ENCODE measurements at regions not wholly inside any gene's neighbourhood (a gene's known extent, or its start where the extent isn't known, plus 50 kb on each side); places are given as distances from the start of the nearest gene placed in this dataset.

GRCh38 chr17:51516924-51517323 is 256.6 kb downstream of the UTP18 start:
- H3K4me3 Mint-ChIP-seq, result no peak overlapping the region
- peaks cover 9% of the 10 kb centered on the region for H3K9me3 Mint-ChIP-seq
- ATAC-seq, result no peak
- no peaks in the 10 kb centered on the region for H3K4me1 Mint-ChIP-seq
- H3K27me3 Mint-ChIP-seq, result peaks cover 15% of the 10 kb centered on the region
- no peak overlapping the region for H3K27ac Mint-ChIP-seq
- H3K36me3 Mint-ChIP-seq, result no peaks in the 10 kb centered on the region

GRCh38 chr17:51524524-51524923 is 264.2 kb downstream of the UTP18 start:
- Mint-ChIP-seq H3K27me3 (peaks cover 12% of the 10 kb centered on the region), H3K4me3 (no peak overlapping the region), H3K4me1 (no peaks in the 10 kb centered on the region), H3K27ac (no peak overlapping the region), H3K9me3 (peaks cover 9% of the 10 kb centered on the region), H3K36me3 (no peaks in the 10 kb centered on the region)
- no peak for ATAC-seq

- no peaks in the 10 kb centered on the region for H3K4me1 Mint-ChIP-seq
- no peak overlapping the region for H3K4me3 Mint-ChIP-seq
- peaks cover 12% of the 10 kb centered on the region for H3K27me3 Mint-ChIP-seq
- no peak overlapping the region for H3K27ac Mint-ChIP-seq
- H3K9me3 Mint-ChIP-seq, result peaks cover 9% of the 10 kb centered on the region
- H3K36me3 Mint-ChIP-seq, result no peaks in the 10 kb centered on the region
- ATAC-seq, result no peak
Measured at GRCh38 chr17:51526507-51526906, 266.2 kb downstream of the UTP18 start.

- H3K27ac Mint-ChIP-seq, result no peak overlapping the region
- peaks cover 9% of the 10 kb centered on the region for H3K9me3 Mint-ChIP-seq
- no peak overlapping the region for H3K4me3 Mint-ChIP-seq
- no peaks in the 10 kb centered on the region for H3K4me1 Mint-ChIP-seq
- peaks cover 12% of the 10 kb centered on the region for H3K27me3 Mint-ChIP-seq
- ATAC-seq, result no peak
- H3K36me3 Mint-ChIP-seq, result no peaks in the 10 kb centered on the region
Measured at GRCh38 chr17:51527225-51527982, 267.1 kb downstream of the UTP18 start.

GRCh38 chr17:51528111-51528510 is 267.8 kb downstream of the UTP18 start:
- ATAC-seq, result no peak
- Mint-ChIP-seq H3K4me1 (no peaks in the 10 kb centered on the region), H3K36me3 (no peaks in the 10 kb centered on the region), H3K9me3 (peaks cover 9% of the 10 kb centered on the region), H3K27ac (no peak overlapping the region), H3K4me3 (no peak overlapping the region), H3K27me3 (peaks cover 12% of the 10 kb centered on the region)

GRCh38 chr17:51533219-51533618 is 272.9 kb downstream of the UTP18 start:
- Mint-ChIP-seq H3K27ac (no peak overlapping the region), H3K9me3 (no peaks in the 10 kb centered on the region), H3K36me3 (no peaks in the 10 kb centered on the region), H3K27me3 (no peaks in the 10 kb centered on the region), H3K4me1 (no peaks in the 10 kb centered on the region), H3K4me3 (no peak overlapping the region)
- ATAC-seq, result no peak

GRCh38 chr17:51533821-51534220 is 273.5 kb downstream of the UTP18 start:
- Mint-ChIP-seq H3K27ac (no peak overlapping the region), H3K4me1 (no peaks in the 10 kb centered on the region), H3K9me3 (no peaks in the 10 kb centered on the region), H3K4me3 (no peak overlapping the region), H3K27me3 (no peaks in the 10 kb centered on the region), H3K36me3 (no peaks in the 10 kb centered on the region)
- no peak for ATAC-seq

- H3K9me3 Mint-ChIP-seq, result no peaks in the 10 kb centered on the region
- ATAC-seq, result no peak
- H3K36me3 Mint-ChIP-seq, result no peaks in the 10 kb centered on the region
- no peak overlapping the region for H3K4me3 Mint-ChIP-seq
- H3K27ac Mint-ChIP-seq, result no peak overlapping the region
- H3K27me3 Mint-ChIP-seq, result no peaks in the 10 kb centered on the region
- H3K4me1 Mint-ChIP-seq, result no peaks in the 10 kb centered on the region
Measured at GRCh38 chr17:51536627-51537026, 276.3 kb downstream of the UTP18 start.

- H3K4me1 Mint-ChIP-seq, result no peaks in the 10 kb centered on the region
- ATAC-seq, result no peak
- H3K36me3 Mint-ChIP-seq, result no peaks in the 10 kb centered on the region
- no peaks in the 10 kb centered on the region for H3K9me3 Mint-ChIP-seq
- no peak overlapping the region for H3K27ac Mint-ChIP-seq
- H3K4me3 Mint-ChIP-seq, result no peak overlapping the region
- no peaks in the 10 kb centered on the region for H3K27me3 Mint-ChIP-seq
Measured at GRCh38 chr17:51537996-51538550, 277.7 kb downstream of the UTP18 start.

- Mint-ChIP-seq H3K27ac (no peak overlapping the region), H3K9me3 (no peaks in the 10 kb centered on the region), H3K4me1 (no peaks in the 10 kb centered on the region), H3K4me3 (no peak overlapping the region), H3K36me3 (no peaks in the 10 kb centered on the region), H3K27me3 (peaks cover 6% of the 10 kb centered on the region)
- no peak for ATAC-seq
Measured at GRCh38 chr17:51540151-51540550, 279.8 kb downstream of the UTP18 start.

- Mint-ChIP-seq H3K4me3 (no peak overlapping the region), H3K27ac (no peak overlapping the region), H3K4me1 (no peaks in the 10 kb centered on the region), H3K9me3 (no peaks in the 10 kb centered on the region), H3K36me3 (no peaks in the 10 kb centered on the region), H3K27me3 (peaks cover 6% of the 10 kb centered on the region)
- ATAC-seq, result no peak
Measured at GRCh38 chr17:51541215-51541614, 280.9 kb downstream of the UTP18 start.

GRCh38 chr17:51546114-51546513 is 285.8 kb downstream of the UTP18 start:
- H3K27ac Mint-ChIP-seq, result no peak overlapping the region
- no peaks in the 10 kb centered on the region for H3K4me1 Mint-ChIP-seq
- no peak for ATAC-seq
- peaks cover 6% of the 10 kb centered on the region for H3K27me3 Mint-ChIP-seq
- H3K9me3 Mint-ChIP-seq, result no peaks in the 10 kb centered on the region
- H3K4me3 Mint-ChIP-seq, result no peak overlapping the region
- H3K36me3 Mint-ChIP-seq, result no peaks in the 10 kb centered on the region

GRCh38 chr17:51548125-51548524 is 287.8 kb downstream of the UTP18 start:
- ATAC-seq, result no peak
- Mint-ChIP-seq H3K9me3 (no peaks in the 10 kb centered on the region), H3K27ac (no peak overlapping the region), H3K36me3 (no peaks in the 10 kb centered on the region), H3K4me1 (no peaks in the 10 kb centered on the region), H3K27me3 (peaks cover 6% of the 10 kb centered on the region), H3K4me3 (no peak overlapping the region)

- no peak for ATAC-seq
- Mint-ChIP-seq H3K27ac (no peak overlapping the region), H3K36me3 (no peaks in the 10 kb centered on the region), H3K4me3 (no peak overlapping the region), H3K4me1 (no peaks in the 10 kb centered on the region), H3K9me3 (no peaks in the 10 kb centered on the region), H3K27me3 (peaks cover 18% of the 10 kb centered on the region)
Measured at GRCh38 chr17:51555153-51555552, 294.8 kb downstream of the UTP18 start.

GRCh38 chr17:51559778-51560177 is 299.4 kb downstream of the UTP18 start:
- H3K4me3 Mint-ChIP-seq, result no peak overlapping the region
- no peaks in the 10 kb centered on the region for H3K4me1 Mint-ChIP-seq
- H3K27me3 Mint-ChIP-seq, result peaks cover 28% of the 10 kb centered on the region
- ATAC-seq, result no peak
- no peaks in the 10 kb centered on the region for H3K36me3 Mint-ChIP-seq
- H3K27ac Mint-ChIP-seq, result no peak overlapping the region
- H3K9me3 Mint-ChIP-seq, result no peaks in the 10 kb centered on the region

GRCh38 chr17:51560398-51560797 is 300.1 kb downstream of the UTP18 start:
- H3K36me3 Mint-ChIP-seq, result no peaks in the 10 kb centered on the region
- ATAC-seq, result no peak
- H3K9me3 Mint-ChIP-seq, result no peaks in the 10 kb centered on the region
- peaks cover 22% of the 10 kb centered on the region for H3K27me3 Mint-ChIP-seq
- H3K27ac Mint-ChIP-seq, result no peak overlapping the region
- H3K4me3 Mint-ChIP-seq, result no peak overlapping the region
- H3K4me1 Mint-ChIP-seq, result no peaks in the 10 kb centered on the region
